ENCODE measurements at regions not wholly inside any gene's neighbourhood (a gene's known extent, or its start where the extent isn't known, plus 50 kb on each side); places are given as distances from the start of the nearest gene placed in this dataset.

GRCh38 chr5:24281818-24282217 lies 363.0 kb downstream of the CDH10 start:
- no peak for TF ChIP-seq YY1 (IDR thresholded peaks at IDR 0.05; ENCODE audit: low read depth)
- no peak for TF ChIP-seq USF1 (IDR thresholded peaks at IDR 0.05)
- TF ChIP-seq ZBTB7A (IDR thresholded peaks at IDR 0.05; ENCODE audit: low read depth): no peak
- TF ChIP-seq RAD21 (IDR thresholded peaks at IDR 0.05; ENCODE audit: low read depth): no peak
- no peak for TF ChIP-seq REST (IDR thresholded peaks at IDR 0.05; ENCODE audit: low read depth)
- TF ChIP-seq TCF12 (IDR thresholded peaks at IDR 0.05; ENCODE audit: low read depth): no peak
- TF ChIP-seq FOXM1 (IDR thresholded peaks at IDR 0.05; ENCODE audit: borderline replicate concordance, low read depth): no peak
- TF ChIP-seq TAF1 (IDR thresholded peaks at IDR 0.05; ENCODE audit: low read depth): no peak
- TF ChIP-seq EGR1 (IDR thresholded peaks at IDR 0.05): no peak
- no peak for TF ChIP-seq CEBPB (IDR thresholded peaks at IDR 0.05)

- TF ChIP-seq RAD21 (IDR thresholded peaks at IDR 0.05; ENCODE audit: low read depth) (no peak), CREB1 (IDR thresholded peaks at IDR 0.05; ENCODE audit: low read depth) (no peak), CEBPB (IDR thresholded peaks at IDR 0.05) (no peak), NFIC (IDR thresholded peaks at IDR 0.05) (no peak), REST (IDR thresholded peaks at IDR 0.05; ENCODE audit: low read depth) (no peak), YY1 (IDR thresholded peaks at IDR 0.05; ENCODE audit: low read depth) (no peak), MAX (IDR thresholded peaks at IDR 0.05) (no peak), FOXM1 (IDR thresholded peaks at IDR 0.05; ENCODE audit: borderline replicate concordance, low read depth) (no peak), TCF12 (IDR thresholded peaks at IDR 0.05; ENCODE audit: low read depth) (no peak), TEAD4 (IDR thresholded peaks at IDR 0.05) (no peak), USF1 (IDR thresholded peaks at IDR 0.05) (no peak), EGR1 (IDR thresholded peaks at IDR 0.05) (no peak)
Observed at GRCh38 chr5:24289582-24290335, 355.0 kb downstream of the CDH10 start.

GRCh38 chr5:24290536-24290935 lies 354.2 kb downstream of the CDH10 start:
- TF ChIP-seq EGR1 (IDR thresholded peaks at IDR 0.05) (no peak), USF1 (IDR thresholded peaks at IDR 0.05) (no peak), FOXM1 (IDR thresholded peaks at IDR 0.05; ENCODE audit: borderline replicate concordance, low read depth) (no peak)

GRCh38 chr5:24291916-24292315 lies 352.9 kb downstream of the CDH10 start:
- TF ChIP-seq CEBPB (IDR thresholded peaks at IDR 0.05) (no peak), NFIC (IDR thresholded peaks at IDR 0.05) (no peak), FOXM1 (IDR thresholded peaks at IDR 0.05; ENCODE audit: borderline replicate concordance, low read depth) (no peak), EGR1 (IDR thresholded peaks at IDR 0.05) (no peak), ZBTB7A (IDR thresholded peaks at IDR 0.05; ENCODE audit: low read depth) (no peak), EP300 (IDR thresholded peaks at IDR 0.05; ENCODE audit: borderline replicate concordance) (no peak), RAD21 (IDR thresholded peaks at IDR 0.05; ENCODE audit: low read depth) (no peak), TAF1 (IDR thresholded peaks at IDR 0.05; ENCODE audit: low read depth) (no peak), TCF12 (IDR thresholded peaks at IDR 0.05; ENCODE audit: low read depth) (no peak), YY1 (IDR thresholded peaks at IDR 0.05; ENCODE audit: low read depth) (no peak), USF1 (IDR thresholded peaks at IDR 0.05) (no peak), MAX (IDR thresholded peaks at IDR 0.05) (no peak)

GRCh38 chr5:24294333-24294732 lies 350.4 kb downstream of the CDH10 start:
- no peak for TF ChIP-seq MAX (IDR thresholded peaks at IDR 0.05)
- no peak for TF ChIP-seq USF1 (IDR thresholded peaks at IDR 0.05)
- no peak for TF ChIP-seq YY1 (IDR thresholded peaks at IDR 0.05; ENCODE audit: low read depth)
- no peak for TF ChIP-seq TEAD4 (IDR thresholded peaks at IDR 0.05)
- no peak for TF ChIP-seq REST (IDR thresholded peaks at IDR 0.05; ENCODE audit: low read depth)
- no peak for TF ChIP-seq ZBTB7A (IDR thresholded peaks at IDR 0.05; ENCODE audit: low read depth)
- no peak for TF ChIP-seq TCF12 (IDR thresholded peaks at IDR 0.05; ENCODE audit: low read depth)
- no peak for TF ChIP-seq CREB1 (IDR thresholded peaks at IDR 0.05; ENCODE audit: low read depth)
- TF ChIP-seq NFIC (IDR thresholded peaks at IDR 0.05): no peak
- no peak for TF ChIP-seq FOXM1 (IDR thresholded peaks at IDR 0.05; ENCODE audit: borderline replicate concordance, low read depth)
